GM12874 (cell line): ENCODE measurements at regions not wholly inside any gene's neighbourhood (a gene's known extent, or its start where the extent isn't known, plus 50 kb on each side); places are given as distances from the start of the nearest gene placed in this dataset.

Experiments
- CTCF ChIP-seq: IDR thresholded peaks from 2 replicates; pipeline ENCODE4 v1.5.1; 2011; ENCODE audit warnings: low read depth, mild to moderate bottlenecking, control low read depth, low read length, moderate library complexity; ENCODE audit not compliant: insufficient read depth

DNA sequence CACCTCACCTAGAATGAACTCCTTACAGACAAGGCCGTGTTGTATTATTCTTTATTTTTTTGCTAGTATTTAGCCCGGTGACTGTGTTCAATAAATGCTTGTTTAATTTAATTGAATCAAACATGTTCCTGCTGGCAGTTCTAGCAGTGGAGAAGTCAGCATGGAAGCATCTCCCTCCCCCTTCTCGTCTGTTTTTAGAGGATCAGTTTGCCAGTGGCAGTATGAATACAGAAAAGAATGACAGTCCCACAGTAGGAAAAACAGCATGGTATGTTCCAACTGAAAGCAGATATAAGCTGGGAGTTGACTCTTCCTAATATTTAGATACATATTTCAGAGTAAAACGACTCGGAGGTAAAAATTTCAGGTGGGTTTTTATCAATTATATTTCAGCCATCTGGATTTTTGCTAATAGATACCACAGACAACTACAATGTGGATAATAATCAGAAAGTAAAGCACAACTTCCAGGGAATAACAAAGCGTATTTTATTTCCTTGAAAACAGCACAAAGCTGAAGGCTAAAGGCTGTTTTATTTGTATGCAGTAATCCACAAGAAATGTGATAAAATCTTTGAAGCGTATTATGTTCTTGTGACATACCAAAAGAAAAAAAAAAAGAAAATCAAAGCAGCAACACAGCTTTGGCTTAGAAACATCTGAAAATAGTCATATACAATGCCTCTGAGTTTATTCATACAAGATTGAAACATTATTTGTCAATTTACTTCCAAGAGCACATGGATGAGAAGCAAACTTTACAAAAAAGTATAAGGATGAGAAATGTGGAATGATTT, 244.5 kb upstream of the KCNMB2 start:
- no peak for TF ChIP-seq CTCF

DNA sequence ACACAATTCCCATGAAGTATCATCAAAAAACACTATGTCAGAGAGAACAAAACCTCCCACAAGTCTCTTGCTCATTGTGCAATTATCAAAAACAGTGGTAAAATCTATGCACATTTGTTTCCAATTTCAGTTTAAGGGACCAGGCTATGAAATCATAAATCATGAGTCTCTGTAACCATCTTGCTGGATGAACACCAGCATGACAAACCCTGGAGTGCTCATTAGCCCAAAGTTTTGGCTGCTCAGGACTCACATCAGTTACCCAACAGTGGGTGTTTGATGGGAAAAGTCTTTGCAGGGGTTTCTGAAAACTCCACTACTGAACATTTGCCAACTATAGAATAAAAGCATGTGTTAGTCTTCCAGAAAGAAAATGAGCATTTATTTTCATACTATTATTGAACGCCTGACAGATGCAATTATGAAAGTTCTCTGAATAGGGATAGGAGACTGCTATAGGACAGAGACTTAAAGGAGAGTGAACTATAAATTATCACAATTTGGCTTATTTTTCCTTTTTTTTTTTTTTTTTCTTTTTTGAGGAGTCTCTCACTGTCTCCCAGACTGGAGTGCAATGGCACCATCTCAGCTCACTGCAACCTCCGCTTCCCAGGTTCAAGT, 240.8 kb upstream of the KCNMB2 start:
- no peak for TF ChIP-seq CTCF

- TF ChIP-seq CTCF, result no peak
Measured at GRCh38 chr3:178297199-178297598, 239.0 kb upstream of the KCNMB2 start.

GRCh38 chr3:178297740-178298139, 238.5 kb upstream of the KCNMB2 start:
- no peak for TF ChIP-seq CTCF

- no peak for TF ChIP-seq CTCF
Measured at GRCh38 chr3:178300441-178300959, 235.7 kb upstream of the KCNMB2 start.

DNA sequence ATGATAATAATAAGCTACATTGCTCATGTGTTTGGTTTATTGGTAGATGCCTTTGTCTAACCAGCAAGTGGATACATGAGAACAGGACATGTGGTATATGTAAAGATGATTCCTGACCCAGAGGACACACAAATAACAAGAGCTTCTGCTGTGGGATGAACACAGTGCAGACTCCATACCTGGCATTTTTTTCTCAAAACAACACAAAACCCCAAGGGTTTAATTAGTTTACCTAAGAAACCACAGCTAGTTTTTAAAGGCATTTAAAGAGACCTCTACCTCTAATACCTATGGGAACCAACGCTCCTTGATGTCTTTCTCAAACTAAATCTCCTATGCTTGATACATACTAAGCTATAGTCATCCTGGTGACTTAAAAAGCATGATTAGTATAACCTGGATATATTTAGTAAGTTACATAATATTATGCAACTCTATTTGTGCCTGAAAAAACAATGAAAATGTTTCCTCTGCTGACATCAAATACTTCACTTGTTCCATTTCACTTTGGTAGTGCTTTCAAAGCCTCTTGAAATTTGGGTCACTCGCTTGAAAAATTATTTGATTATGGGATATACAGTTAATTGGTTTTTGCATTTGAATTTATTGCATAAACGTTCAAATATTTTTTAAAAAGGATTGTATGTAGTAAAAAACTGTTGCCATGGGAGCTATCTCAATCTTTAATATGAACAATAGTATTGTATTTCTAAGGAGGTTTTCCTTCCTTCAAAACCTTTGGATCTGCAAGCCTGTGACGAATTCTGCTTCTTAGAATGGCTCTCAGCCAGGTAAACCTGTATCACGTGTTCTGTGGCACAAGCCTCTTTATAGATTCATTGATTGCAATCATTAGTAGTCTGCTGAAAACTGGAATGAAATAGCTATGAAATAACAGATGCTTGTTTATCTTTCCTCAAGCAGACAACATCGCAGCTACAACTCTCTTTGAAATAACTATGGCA, 233.0 kb upstream of the KCNMB2 start:
- no peak for TF ChIP-seq CTCF
